ENCODE measurements at regions not wholly inside any gene's neighbourhood (a gene's known extent, or its start where the extent isn't known, plus 50 kb on each side); places are given as distances from the start of the nearest gene placed in this dataset.

- no peaks in the 10 kb centered on the region for H3K4me1 Mint-ChIP-seq (ENCODE audit: low read depth)
- H3K27ac Mint-ChIP-seq = no peak overlapping the region
- no peak overlapping the region for H3K4me3 Mint-ChIP-seq
- CTCF ChIA-PET = no interaction called here
- TF ChIP-seq, protein P1, sequence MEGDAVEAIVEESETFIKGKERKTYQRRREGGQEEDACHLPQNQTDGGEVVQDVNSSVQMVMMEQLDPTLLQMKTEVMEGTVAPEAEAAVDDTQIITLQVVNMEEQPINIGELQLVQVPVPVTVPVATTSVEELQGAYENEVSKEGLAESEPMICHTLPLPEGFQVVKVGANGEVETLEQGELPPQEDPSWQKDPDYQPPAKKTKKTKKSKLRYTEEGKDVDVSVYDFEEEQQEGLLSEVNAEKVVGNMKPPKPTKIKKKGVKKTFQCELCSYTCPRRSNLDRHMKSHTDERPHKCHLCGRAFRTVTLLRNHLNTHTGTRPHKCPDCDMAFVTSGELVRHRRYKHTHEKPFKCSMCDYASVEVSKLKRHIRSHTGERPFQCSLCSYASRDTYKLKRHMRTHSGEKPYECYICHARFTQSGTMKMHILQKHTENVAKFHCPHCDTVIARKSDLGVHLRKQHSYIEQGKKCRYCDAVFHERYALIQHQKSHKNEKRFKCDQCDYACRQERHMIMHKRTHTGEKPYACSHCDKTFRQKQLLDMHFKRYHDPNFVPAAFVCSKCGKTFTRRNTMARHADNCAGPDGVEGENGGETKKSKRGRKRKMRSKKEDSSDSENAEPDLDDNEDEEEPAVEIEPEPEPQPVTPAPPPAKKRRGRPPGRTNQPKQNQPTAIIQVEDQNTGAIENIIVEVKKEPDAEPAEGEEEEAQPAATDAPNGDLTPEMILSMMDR (IDR thresholded peaks at IDR 0.05) = no peak
- no peaks in the 10 kb centered on the region for H3K9me3 Mint-ChIP-seq
- H3K27me3 Mint-ChIP-seq = peaks cover 5% of the 10 kb centered on the region
- DNase-seq (no peak), ATAC-seq (no peak)
- no peaks in the 10 kb centered on the region for H3K36me3 Mint-ChIP-seq (ENCODE audit: low read depth)
- POLR2A ChIA-PET = no interaction called here
- intact Hi-C loops (cut with micrococcal nuclease) = no loop called here
Measured at GRCh38 chr10:10777723-10778122, 239.9 kb upstream of the CELF2 start.

- ChIA-PET CTCF (no interaction called here), POLR2A (no interaction called here)
- Mint-ChIP-seq H3K27me3 (peaks cover 10% of the 10 kb centered on the region), H3K4me1 (ENCODE audit: low read depth) (no peaks in the 10 kb centered on the region), H3K36me3 (ENCODE audit: low read depth) (no peaks in the 10 kb centered on the region), H3K27ac (no peak overlapping the region), H3K4me3 (no peak overlapping the region), H3K9me3 (no peaks in the 10 kb centered on the region)
- intact Hi-C loops (cut with micrococcal nuclease) = no loop called here
- TF ChIP-seq, protein P1 (IDR thresholded peaks at IDR 0.05) = no peak
- DNase-seq (no peak), ATAC-seq (no peak)
Measured at GRCh38 chr10:10778959-10779358, 238.7 kb upstream of the CELF2 start.

DNA sequence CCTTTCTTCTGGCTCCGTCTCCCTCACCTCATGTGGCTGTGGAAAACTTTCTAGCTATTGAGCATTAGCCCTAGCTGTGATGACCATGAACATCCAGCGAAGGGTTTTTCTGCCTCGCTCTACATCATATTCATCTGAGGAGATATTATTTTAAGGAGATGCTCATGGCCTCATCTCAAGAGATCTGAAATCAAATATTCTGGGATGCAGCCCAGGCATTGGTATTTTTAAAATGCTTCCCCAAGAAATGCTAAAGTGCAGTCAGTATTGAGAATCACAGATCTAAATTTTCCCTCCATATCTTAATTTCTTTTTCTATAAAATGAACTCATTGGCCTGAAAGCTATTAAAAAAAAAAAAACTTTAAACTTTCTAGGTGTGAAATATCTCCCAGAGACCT is 238.2 kb upstream of the CELF2 start:
- Mint-ChIP-seq H3K4me3 (no peak overlapping the region), H3K36me3 (ENCODE audit: low read depth) (no peaks in the 10 kb centered on the region), H3K27me3 (peaks cover 14% of the 10 kb centered on the region), H3K4me1 (ENCODE audit: low read depth) (no peaks in the 10 kb centered on the region), H3K27ac (no peak overlapping the region), H3K9me3 (no peaks in the 10 kb centered on the region)
- TF ChIP-seq, protein P1 (IDR thresholded peaks at IDR 0.05) = no peak
- intact Hi-C loops (cut with micrococcal nuclease) = no loop called here
- no peak for DNase-seq
- ChIA-PET CTCF (no interaction called here), POLR2A (no interaction called here)
- ATAC-seq = no peak

DNA sequence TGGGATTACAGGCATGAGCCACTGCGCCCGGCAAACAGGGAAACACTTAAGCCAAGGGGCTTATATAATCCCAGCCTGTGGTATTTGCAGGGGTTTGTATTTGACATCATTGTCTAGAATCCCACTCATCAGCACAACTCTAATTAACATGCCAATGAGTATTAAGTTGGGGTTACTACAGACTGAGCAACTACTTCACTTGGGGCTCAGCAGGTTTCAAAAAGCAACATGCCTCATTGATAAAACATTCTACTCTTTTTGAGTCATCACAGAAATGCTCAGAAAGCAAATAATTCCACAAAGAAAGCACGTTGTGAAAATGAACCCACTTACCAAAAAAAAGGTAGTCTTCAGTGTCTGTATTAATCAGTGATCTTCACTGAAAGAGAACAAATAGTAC is 236.9 kb upstream of the CELF2 start:
- intact Hi-C loops (cut with micrococcal nuclease) = no loop called here
- Mint-ChIP-seq H3K36me3 (ENCODE audit: low read depth) (no peaks in the 10 kb centered on the region), H3K27me3 (peaks cover 14% of the 10 kb centered on the region), H3K9me3 (no peaks in the 10 kb centered on the region), H3K27ac (no peak overlapping the region), H3K4me3 (no peak overlapping the region), H3K4me1 (ENCODE audit: low read depth) (no peaks in the 10 kb centered on the region)
- CTCF ChIA-PET = no interaction called here
- ATAC-seq = no peak
- POLR2A ChIA-PET = no interaction called here
- TF ChIP-seq, protein P1 (IDR thresholded peaks at IDR 0.05) = no peak
- DNase-seq = no peak

GRCh38 chr10:10782603-10783002 is 235.1 kb upstream of the CELF2 start:
- peaks cover 12% of the 10 kb centered on the region for H3K27me3 Mint-ChIP-seq
- ChIA-PET POLR2A (no interaction called here), CTCF (interaction anchor here (1.1 kb wide), 1 partner anchor 10 kb away, joined by 3 read pairs; no protein-coding TSS in a partner anchor)
- intact Hi-C loops (cut with micrococcal nuclease) = no loop called here
- H3K9me3 Mint-ChIP-seq = no peaks in the 10 kb centered on the region
- H3K36me3 Mint-ChIP-seq (ENCODE audit: low read depth) = no peaks in the 10 kb centered on the region
- ATAC-seq (no peak), DNase-seq (no peak)
- H3K4me3 Mint-ChIP-seq = no peak overlapping the region
- no peaks in the 10 kb centered on the region for H3K4me1 Mint-ChIP-seq (ENCODE audit: low read depth)
- H3K27ac Mint-ChIP-seq = no peak overlapping the region
- TF ChIP-seq, protein P1 (IDR thresholded peaks at IDR 0.05) = no peak

Data from activated CD8-positive, alpha-beta T cell treated with anti-CD3 and anti-CD28 coated beads for 36 hours (primary cell).